Endothelial cell of umbilical vein (primary cell): ENCODE measurements at regions not wholly inside any gene's neighbourhood (a gene's known extent, or its start where the extent isn't known, plus 50 kb on each side); places are given as distances from the start of the nearest gene placed in this dataset.

ENCODE experiments used
- BruUV-seq: library from RNA; stranded (reverse); fragments of 400-500 nt; replicated peaks from 2 replicates; lab custom pipeline; 2021; lab: Mats Ljungman, UMichigan
- CTCF ChIA-PET: fragments of 300-600, 350-600 bp; sonication (Branson Sonifier 250); formaldehyde crosslinking; loops from one replicate; lab custom pipeline; 2021; ENCODE audit warnings: antibody characterized with exemption, inconsistent platforms; lab: Charles Lee
- POLR2A ChIA-PET: fragments of 300-600, 350-600 bp; sonication (Branson Sonifier 250); formaldehyde crosslinking; loops from one replicate; lab custom pipeline; 2021; ENCODE audit warnings: antibody characterized with exemption, inconsistent platforms; lab: Charles Lee
- DNase-seq: peaks from one replicate; pipeline ENCODE4 v3.0.0-alpha.2; 2011; ENCODE audit warnings: low read depth, low spot score
- FAIRE-seq: peaks from 2 replicates; lab custom pipeline; 2011; peaks lifted over from hg19 to GRCh38; lab: Jason Lieb, UNC
- H2AFZ ChIP-seq: 2 replicates; pipeline ENCODE4 v1.6.0; 2012; ENCODE audit warnings: low read depth, low read length, control low read depth, inconsistent platforms
- H3K27ac ChIP-seq: 2 replicates; pipeline ENCODE4 v1.5.1; 2011; ENCODE audit warnings: low read depth, mild to moderate bottlenecking, control low read depth, low read length, moderate library complexity; ENCODE audit not compliant: insufficient read depth
- H3K27me3 ChIP-seq, 2 experiments: 2 replicates each; pipeline versions ENCODE4 v1.6.0 to v1.6.1; 2011; ENCODE audit warnings: low read length in 2 of 2, mixed read lengths in 1 of 2; ENCODE audit not compliant: control insufficient read depth in 2 of 2, insufficient read depth in 2 of 2
- H3K36me3 ChIP-seq, 2 experiments: 2 replicates in 1 of 2; 3 replicates in 1 of 2; pipeline ENCODE4 v1.5.1; 2011; ENCODE audit warnings: low read length in 2 of 2, mild to moderate bottlenecking in 1 of 2, moderate library complexity in 1 of 2; ENCODE audit not compliant: control insufficient read depth in 2 of 2, insufficient read depth in 2 of 2; ENCODE audit errors: extremely low read depth in 1 of 2
- H3K4me1 ChIP-seq: 3 replicates; pipeline ENCODE4 v1.5.1; 2011; ENCODE audit warnings: mild to moderate bottlenecking, low read length; ENCODE audit not compliant: control insufficient read depth, insufficient read depth; ENCODE audit errors: extremely low read depth
- H3K4me2 ChIP-seq: 2 replicates; pipeline ENCODE4 v1.6.1; 2011; ENCODE audit warnings: low read length, control low read depth, mixed read lengths; ENCODE audit not compliant: insufficient read depth
- H3K4me3 ChIP-seq, 3 experiments: fragments of 200-600 bp in 1 of 3; sonication (generic), shearing (Covaris generic) in 1 of 3; replicated peaks in 1 of 3; 2 replicates each; pipeline ENCODE4 v1.5.1; 2011 to 2016; ENCODE audit warnings: control low read depth in 3 of 3, low read length in 3 of 3, mild to moderate bottlenecking in 2 of 3, inconsistent platforms in 1 of 3, low read depth in 1 of 3, moderate library complexity in 1 of 3; ENCODE audit not compliant: insufficient read depth in 1 of 3
- H3K79me2 ChIP-seq: 2 replicates; pipeline ENCODE4 v1.6.0; 2012; ENCODE audit warnings: low read length, inconsistent platforms; ENCODE audit not compliant: control insufficient read depth, insufficient read depth
- H3K9ac ChIP-seq: replicated peaks from 2 replicates; pipeline ENCODE3; 2011; ENCODE audit warnings: low read length, control low read depth; ENCODE audit not compliant: insufficient read depth; ENCODE audit errors: extremely low read depth
- H3K9me1 ChIP-seq: replicated peaks from 3 replicates; pipeline ENCODE4 v1.6.0; 2011; ENCODE audit warnings: mild to moderate bottlenecking, low read length; ENCODE audit not compliant: control insufficient read depth, insufficient read depth; ENCODE audit errors: extremely low read depth
- H3K9me3 ChIP-seq: replicated peaks from 2 replicates; pipeline ENCODE4 v1.5.1; 2012; ENCODE audit warnings: low read length, inconsistent platforms; ENCODE audit not compliant: control insufficient read depth, insufficient read depth
- H4K20me1 ChIP-seq: replicated peaks from 2 replicates; pipeline ENCODE3; 2011; ENCODE audit warnings: mild to moderate bottlenecking, low read length; ENCODE audit not compliant: control insufficient read depth, insufficient read depth; ENCODE audit errors: extremely low read depth
- EZH2 ChIP-seq: IDR thresholded peaks from 2 replicates; pipeline ENCODE4 v1.6.1; 2012; ENCODE audit warnings: borderline replicate concordance, low read depth, mild to moderate bottlenecking, moderate library complexity, low read length, inconsistent platforms; ENCODE audit not compliant: severe bottlenecking
- FOS ChIP-seq: IDR thresholded peaks from 2 replicates; pipeline ENCODE4 v1.6.1; 2011; ENCODE audit warnings: mild to moderate bottlenecking, low read length, moderate library complexity, borderline replicate concordance; ENCODE audit not compliant: insufficient read depth
- GATA2 ChIP-seq: IDR thresholded peaks from 2 replicates; pipeline ENCODE4 v1.7.0; 2011; ENCODE audit warnings: low read depth, mild to moderate bottlenecking, moderate library complexity, mixed read lengths, low read length; ENCODE audit not compliant: insufficient read length, insufficient read depth
- JUN ChIP-seq: IDR thresholded peaks from 2 replicates; pipeline ENCODE4 v1.6.1; 2011; ENCODE audit warnings: borderline replicate concordance, low read depth; ENCODE audit not compliant: insufficient read length, insufficient read depth
- MYC ChIP-seq: IDR thresholded peaks from one replicate; pipeline ENCODE4 v1.6.1; 2011; ENCODE audit warnings: mild to moderate bottlenecking, low read depth, low read length
- POLR2A ChIP-seq: IDR thresholded peaks from 2 replicates; pipeline ENCODE4 v1.6.1; 2012; ENCODE audit warnings: low read depth, mild to moderate bottlenecking, control low read depth, low read length
- POLR2AphosphoS5 ChIP-seq: IDR thresholded peaks from 2 replicates; pipeline ENCODE4 v1.6.1; 2012; ENCODE audit warnings: low read depth, mild to moderate bottlenecking, control low read depth, low read length, moderate library complexity; ENCODE audit not compliant: insufficient read depth
- dilution Hi-C: fragments of 300-500 bp; cut with MboI; formaldehyde crosslinking; loops from one replicate; pipeline ENCODE4 v1.15.0; 2019; ENCODE audit warnings: low sequenced_read_pairs; ENCODE audit not compliant: extremely low pct_ligation_motif_present
- intact Hi-C: fragments of 100-400 bp; cut with micrococcal nuclease; formaldehyde crosslinking; loops from one replicate; pipeline ENCODE4 v1.10.0; 2022
- TF ChIP-seq, protein P1 (sequence below), 2 donors: IDR thresholded peaks; 1 replicate in 1 of 2; 2 replicates in 1 of 2; pipeline ENCODE4 v1.5.1; 2011; ENCODE audit warnings: low read length in 2 of 2, mild to moderate bottlenecking in 2 of 2, moderate library complexity in 2 of 2, control low read depth in 1 of 2, inconsistent platforms in 1 of 2, low read depth in 1 of 2; ENCODE audit not compliant: insufficient read depth in 1 of 2; ENCODE audit errors: extremely low read depth in 1 of 2
- TF ChIP-seq, protein P2 (sequence below): IDR thresholded peaks from 2 replicates; pipeline ENCODE4 v1.6.1; 2011; ENCODE audit not compliant: insufficient read depth, insufficient read length

DNA sequence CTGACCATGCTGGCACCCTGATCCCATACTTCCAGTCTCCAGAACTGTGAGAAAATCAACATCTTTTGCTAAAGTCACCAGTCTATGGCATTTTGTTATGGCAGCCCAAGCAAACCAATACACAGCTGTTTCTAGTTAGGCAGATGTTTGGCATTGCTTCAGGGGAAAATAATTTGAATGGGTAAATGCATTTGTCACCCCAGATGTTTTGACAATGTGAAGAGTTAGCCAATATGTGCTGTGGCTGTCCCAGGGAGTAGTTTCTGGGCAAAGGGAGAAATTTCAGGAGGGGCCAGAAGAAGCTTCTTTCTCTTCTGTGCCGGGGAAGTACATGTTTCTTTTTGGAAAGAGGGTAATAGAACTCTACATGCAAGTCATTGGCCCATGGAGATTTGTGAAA lies 619.0 kb downstream of the SLC4A3 start:
- no peak overlapping the region for H2AFZ ChIP-seq
- TF ChIP-seq MYC (no peak), GATA2 (no peak), POLR2AphosphoS5 (no peak), POLR2A (no peak), FOS (no peak), JUN (no peak), EZH2 (no peak)
- TF ChIP-seq, protein P1, sequence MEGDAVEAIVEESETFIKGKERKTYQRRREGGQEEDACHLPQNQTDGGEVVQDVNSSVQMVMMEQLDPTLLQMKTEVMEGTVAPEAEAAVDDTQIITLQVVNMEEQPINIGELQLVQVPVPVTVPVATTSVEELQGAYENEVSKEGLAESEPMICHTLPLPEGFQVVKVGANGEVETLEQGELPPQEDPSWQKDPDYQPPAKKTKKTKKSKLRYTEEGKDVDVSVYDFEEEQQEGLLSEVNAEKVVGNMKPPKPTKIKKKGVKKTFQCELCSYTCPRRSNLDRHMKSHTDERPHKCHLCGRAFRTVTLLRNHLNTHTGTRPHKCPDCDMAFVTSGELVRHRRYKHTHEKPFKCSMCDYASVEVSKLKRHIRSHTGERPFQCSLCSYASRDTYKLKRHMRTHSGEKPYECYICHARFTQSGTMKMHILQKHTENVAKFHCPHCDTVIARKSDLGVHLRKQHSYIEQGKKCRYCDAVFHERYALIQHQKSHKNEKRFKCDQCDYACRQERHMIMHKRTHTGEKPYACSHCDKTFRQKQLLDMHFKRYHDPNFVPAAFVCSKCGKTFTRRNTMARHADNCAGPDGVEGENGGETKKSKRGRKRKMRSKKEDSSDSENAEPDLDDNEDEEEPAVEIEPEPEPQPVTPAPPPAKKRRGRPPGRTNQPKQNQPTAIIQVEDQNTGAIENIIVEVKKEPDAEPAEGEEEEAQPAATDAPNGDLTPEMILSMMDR (IDR thresholded peaks at IDR 0.05; ENCODE audit: extremely low read depth in 1 of 2, insufficient read depth in 1 of 2, low read depth in 1 of 2, low read length in 2 of 2), result no peak
- TF ChIP-seq, protein P2, sequence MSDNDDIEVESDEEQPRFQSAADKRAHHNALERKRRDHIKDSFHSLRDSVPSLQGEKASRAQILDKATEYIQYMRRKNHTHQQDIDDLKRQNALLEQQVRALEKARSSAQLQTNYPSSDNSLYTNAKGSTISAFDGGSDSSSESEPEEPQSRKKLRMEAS, result no peak
- H3K4me2 ChIP-seq, result no peak overlapping the region
- no peak overlapping the region for H3K27ac ChIP-seq
- intact Hi-C loops, result no loop called here
- no peaks in the 10 kb centered on the region for H3K27me3 ChIP-seq
- dilution Hi-C loops, result no loop called here
- no peaks in the 10 kb centered on the region for H4K20me1 ChIP-seq
- H3K79me2 ChIP-seq, result no peaks in the 10 kb centered on the region
- ChIA-PET CTCF (no interaction called here), POLR2A (no interaction called here)
- no peak for DNase-seq
- H3K36me3 ChIP-seq, result no peaks in the 10 kb centered on the region
- no peak for FAIRE-seq
- peaks cover 5% of the 10 kb centered on the region for H3K9me3 ChIP-seq
- H3K4me1 ChIP-seq, result no peaks in the 10 kb centered on the region
- no peaks in the 10 kb centered on the region for H3K9me1 ChIP-seq
- H3K9ac ChIP-seq, result no peak overlapping the region
- no peak overlapping the region for H3K4me3 ChIP-seq
- no TSS peak for BruUV-seq
